GM18502 (cell line): ENCODE measurements at regions not wholly inside any gene's neighbourhood (a gene's known extent, or its start where the extent isn't known, plus 50 kb on each side); places are given as distances from the start of the nearest gene placed in this dataset.

ENCODE experiments used
- ATAC-seq: cut with Tn5 transposase; IDR thresholded peaks from one replicate; pipeline ENCODE4 v1.9.1; 2021; ENCODE audit warnings: mild to moderate bottlenecking; ENCODE audit not compliant: unreplicated experiment, poor library complexity

GRCh38 chr1:222306011-222306410 is 241.9 kb downstream of the HHIPL2 start:
- ATAC-seq = no peak

GRCh38 chr1:222301652-222302051 is 246.3 kb downstream of the HHIPL2 start:
- ATAC-seq = no peak

GRCh38 chr1:222299524-222299923 is 248.4 kb downstream of the HHIPL2 start:
- no peak for ATAC-seq

- ATAC-seq = no peak
Observed at GRCh38 chr1:222290866-222291265, 257.0 kb downstream of the HHIPL2 start.

GRCh38 chr1:222288053-222288452 is 259.9 kb downstream of the HHIPL2 start:
- no peak for ATAC-seq

- ATAC-seq = no peak
Observed at GRCh38 chr1:222286011-222286410, 261.9 kb downstream of the HHIPL2 start.

GRCh38 chr1:222285526-222285925 is 262.4 kb downstream of the HHIPL2 start:
- ATAC-seq = no peak

- ATAC-seq = no peak
Observed at GRCh38 chr1:222284466-222284865, 263.4 kb downstream of the HHIPL2 start.

- ATAC-seq = no peak
Observed at GRCh38 chr1:222283147-222283768, 264.6 kb downstream of the HHIPL2 start.

- ATAC-seq = no peak
Observed at GRCh38 chr1:222279591-222279990, 268.3 kb downstream of the HHIPL2 start.

- ATAC-seq = no peak
Observed at GRCh38 chr1:222278501-222278900, 269.4 kb downstream of the HHIPL2 start.

GRCh38 chr1:222275729-222276465 is 272.0 kb downstream of the HHIPL2 start:
- no peak for ATAC-seq

- ATAC-seq = no peak
Observed at GRCh38 chr1:222275001-222275728, 272.7 kb downstream of the HHIPL2 start.

- ATAC-seq = no peak
Observed at GRCh38 chr1:222266223-222267196, 281.4 kb downstream of the HHIPL2 start.

- no peak for ATAC-seq
Observed at GRCh38 chr1:222263791-222264190, 284.1 kb downstream of the HHIPL2 start.

GRCh38 chr1:222257027-222257426 is 290.9 kb downstream of the HHIPL2 start:
- ATAC-seq = no peak

- no peak for ATAC-seq
Observed at GRCh38 chr1:222256058-222256457, 291.8 kb downstream of the HHIPL2 start.

- no peak for ATAC-seq
Observed at GRCh38 chr1:222252788-222253187, 295.1 kb downstream of the HHIPL2 start.

GRCh38 chr1:222251847-222252246 is 296.1 kb downstream of the HHIPL2 start:
- ATAC-seq = no peak

- ATAC-seq = no peak
Observed at GRCh38 chr1:222250376-222250775, 297.5 kb downstream of the HHIPL2 start.
